HCT116 (cell line): ENCODE measurements at regions not wholly inside any gene's neighbourhood (a gene's known extent, or its start where the extent isn't known, plus 50 kb on each side); places are given as distances from the start of the nearest gene placed in this dataset.

ENCODE experiments used
- ATAC-seq: fragments of 200-7000 bp; cut with Tn5 transposase; 2 replicates; pipeline ENCODE4 v1.9.1; 2020; ENCODE audit warnings: mild to moderate bottlenecking, moderate library complexity
- BruUV-seq: library from RNA; stranded (reverse); fragments of 400-500 nt; replicated peaks from 2 replicates; lab custom pipeline; 2021; lab: Mats Ljungman, UMichigan
- CTCF ChIA-PET: fragments of 300-600 bp; sonication (Branson Sonifier 250); formaldehyde crosslinking; loops from one replicate; lab custom pipeline; 2021; ENCODE audit warnings: antibody characterized with exemption; lab: Charles Lee
- POLR2A ChIA-PET: fragments of 300-600, 350-600 bp; sonication (Branson Sonifier 250); formaldehyde crosslinking; loops from one replicate; lab custom pipeline; 2021; ENCODE audit warnings: antibody characterized with exemption; lab: Charles Lee
- RAD21 ChIA-PET, 2 experiments: fragments of 300-600 bp; sonication (Branson Sonifier 250); formaldehyde crosslinking; loops; one replicate each; lab custom pipeline; 2023; ENCODE audit warnings: low total read pairs in 2 of 2; ENCODE audit not compliant: uncharacterized antibody in 2 of 2, unreplicated experiment in 2 of 2, low non-redundant PET in 1 of 2; lab: Charles Lee
- DNase-seq: peaks from one replicate; pipeline ENCODE4 v3.0.0-alpha.2; 2010; ENCODE audit warnings: low read depth, low spot score
- H2AFZ ChIP-seq: fragments of 200-600 bp; shearing (Covaris generic), sonication (generic); 2 replicates; pipeline ENCODE4 v1.6.1; 2017; ENCODE audit warnings: low read depth, mixed run types, mixed read lengths, antibody characterized with exemption, low read length; ENCODE audit not compliant: poor library complexity, severe bottlenecking
- H3K27ac ChIP-seq: 2 replicates; pipeline ENCODE4 v1.5.1; 2012; ENCODE audit warnings: low read depth, low read length
- H3K27me3 ChIP-seq: fragments of 200-600 bp; sonication (generic); 2 replicates; pipeline ENCODE4 v1.6.1; 2016; ENCODE audit warnings: mixed run types, low read length, mixed read lengths; ENCODE audit not compliant: insufficient read depth
- H3K36me3 ChIP-seq, 2 experiments: fragments of 200-500 bp in 1 of 2; fragments of 200-600 bp in 1 of 2; sonication (Bioruptor generic) in 1 of 2; sonication (generic) in 1 of 2; 2 replicates each; pipeline versions ENCODE4 v1.5.1 to v1.6.1; 2014 to 2016; ENCODE audit warnings: low read length in 2 of 2, inconsistent platforms in 1 of 2, mixed read lengths in 1 of 2, mixed run types in 1 of 2; ENCODE audit not compliant: insufficient read depth in 2 of 2, control insufficient read depth in 1 of 2
- H3K4me1 ChIP-seq, 2 experiments: fragments of 200-600 bp in 1 of 2; sonication (generic) in 1 of 2; 2 replicates each; pipeline versions ENCODE4 v1.5.1 to v1.6.1; 2012 to 2017; ENCODE audit warnings: low read length in 2 of 2, inconsistent platforms in 1 of 2, mild to moderate bottlenecking in 1 of 2, mixed read lengths in 1 of 2, mixed run types in 1 of 2, moderate library complexity in 1 of 2; ENCODE audit not compliant: insufficient read depth in 2 of 2, control insufficient read depth in 1 of 2
- H3K4me2 ChIP-seq: fragments of 200-600 bp; sonication (generic); 2 replicates; pipeline ENCODE4 v1.6.1; 2017; ENCODE audit warnings: mixed run types, low read length, mixed read lengths
- H3K4me3 ChIP-seq, 2 experiments: fragments of 200-600 bp in 1 of 2; sonication (generic) in 1 of 2; replicated peaks in 1 of 2; 2 replicates each; pipeline ENCODE4 v1.5.1; 2011 to 2016; ENCODE audit warnings: low read length in 2 of 2, control low read depth in 1 of 2, low read depth in 1 of 2, mild to moderate bottlenecking in 1 of 2, mixed read lengths in 1 of 2, mixed run types in 1 of 2
- H3K79me2 ChIP-seq: fragments of 200-600 bp; sonication (generic); 2 replicates; pipeline ENCODE4 v1.6.1; 2017; ENCODE audit warnings: mild to moderate bottlenecking, mixed run types, low read length, moderate library complexity, mixed read lengths; ENCODE audit not compliant: insufficient read depth
- H3K9ac ChIP-seq: fragments of 200-600 bp; sonication (generic); 2 replicates; pipeline ENCODE4 v1.6.1; 2016; ENCODE audit warnings: low read length, mixed read lengths
- H3K9me2 ChIP-seq: fragments of 200-600 bp; sonication (generic), shearing (Covaris generic); 2 replicates; pipeline ENCODE4 v1.6.1; 2017; ENCODE audit warnings: mixed run types, mild to moderate bottlenecking, moderate library complexity; ENCODE audit not compliant: insufficient read depth
- H3K9me3 ChIP-seq, 2 experiments: fragments of 200-500 bp in 1 of 2; fragments of 200-600 bp in 1 of 2; sonication (Bioruptor generic) in 1 of 2; sonication (generic) in 1 of 2; 2 replicates each; pipeline ENCODE4 v1.6.1; 2014 to 2017; ENCODE audit warnings: low read length in 2 of 2, mixed read lengths in 2 of 2, inconsistent platforms in 1 of 2, low read depth in 1 of 2, mild to moderate bottlenecking in 1 of 2, mixed run types in 1 of 2, moderate library complexity in 1 of 2; ENCODE audit not compliant: control insufficient read depth in 1 of 2, insufficient read depth in 1 of 2
- H4K20me1 ChIP-seq: fragments of 200-600 bp; sonication (generic), shearing (Covaris generic); 2 replicates; pipeline ENCODE4 v1.6.1; 2017; ENCODE audit warnings: mixed run types, mild to moderate bottlenecking, moderate library complexity; ENCODE audit not compliant: insufficient read depth
- POLR2AphosphoS5 ChIP-seq: IDR thresholded peaks from 2 replicates; pipeline ENCODE4 v1.6.1; 2011; ENCODE audit warnings: mild to moderate bottlenecking, low read depth, low read length, moderate library complexity
- ZFX ChIP-seq: fragments of 450-650 bp; IDR thresholded peaks from 2 replicates; pipeline ENCODE4 v1.6.1; 2017
- intact Hi-C: fragments of 100-400 bp; cut with micrococcal nuclease; formaldehyde crosslinking; loops from 2 replicates; pipeline ENCODE4 v1.10.0; 2022
- TF ChIP-seq, protein P1 (sequence below): IDR thresholded peaks from 2 replicates; pipeline ENCODE4 v1.6.1; 2012
- TF ChIP-seq, protein P2 (sequence below), 3 experiments: fragments of 200-600 bp in 1 of 3; sonication (generic) in 1 of 3; IDR thresholded peaks in 2 of 3; conservative IDR thresholded peaks in 1 of 3; 2 replicates each; pipeline ENCODE4 v1.5.1; 2012 to 2017; ENCODE audit warnings: low read depth in 2 of 3, low read length in 2 of 3, antibody characterized with exemption in 1 of 3, borderline replicate concordance in 1 of 3, control low read depth in 1 of 3, mild to moderate bottlenecking in 1 of 3, mixed read lengths in 1 of 3, mixed run types in 1 of 3, moderate library complexity in 1 of 3; ENCODE audit not compliant: insufficient read depth in 1 of 3
- TF ChIP-seq, protein P3 (sequence below): IDR thresholded peaks from 2 replicates; pipeline ENCODE4 v1.6.1; 2012; ENCODE audit warnings: low read depth

DNA sequence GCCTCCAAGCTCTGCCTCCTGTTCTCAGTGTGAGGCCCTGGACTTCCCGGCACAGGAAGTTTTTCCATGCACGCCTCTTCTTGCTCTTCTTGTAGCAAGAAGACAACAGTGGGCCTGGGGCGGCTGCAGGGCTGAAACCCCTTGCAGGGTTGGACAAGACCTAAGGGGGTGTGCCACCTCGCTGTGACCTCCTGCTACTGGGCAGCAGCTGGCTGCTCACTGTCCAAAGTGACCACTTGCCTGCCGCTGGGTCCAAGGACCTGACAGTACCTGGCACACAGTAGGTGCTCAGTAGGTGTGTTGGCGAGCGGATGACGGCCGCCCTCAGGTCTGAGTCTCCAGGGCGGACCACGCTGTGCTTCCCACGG is 331.6 kb downstream of the C16orf95 start (continued):
- TF ChIP-seq, protein P1, sequence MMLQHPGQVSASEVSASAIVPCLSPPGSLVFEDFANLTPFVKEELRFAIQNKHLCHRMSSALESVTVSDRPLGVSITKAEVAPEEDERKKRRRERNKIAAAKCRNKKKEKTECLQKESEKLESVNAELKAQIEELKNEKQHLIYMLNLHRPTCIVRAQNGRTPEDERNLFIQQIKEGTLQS = no peak
- TF ChIP-seq POLR2AphosphoS5 (no peak), ZFX (no peak)

DNA sequence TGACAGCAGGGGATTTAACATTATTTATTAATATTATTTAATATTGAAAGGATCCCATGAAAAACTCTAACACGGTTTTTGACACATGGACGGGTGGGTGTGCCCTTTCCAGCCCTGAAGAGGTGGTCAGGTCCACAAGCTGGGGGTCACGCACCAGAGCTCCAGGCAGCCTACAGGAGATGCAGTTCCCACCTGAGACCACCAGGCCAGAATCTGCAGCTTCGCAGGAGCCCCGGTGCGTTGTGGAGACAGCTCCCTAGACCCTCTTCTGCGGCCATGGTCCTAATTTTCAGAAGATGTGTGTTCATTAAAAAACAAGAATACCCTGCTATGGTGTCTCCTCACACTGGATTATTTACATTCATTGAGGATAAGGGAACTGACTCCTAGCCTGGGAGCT is 331.1 kb downstream of the C16orf95 start:
- RAD21 ChIA-PET = no interaction called here
- no peak for TF ChIP-seq ZFX
- TF ChIP-seq, protein P2, sequence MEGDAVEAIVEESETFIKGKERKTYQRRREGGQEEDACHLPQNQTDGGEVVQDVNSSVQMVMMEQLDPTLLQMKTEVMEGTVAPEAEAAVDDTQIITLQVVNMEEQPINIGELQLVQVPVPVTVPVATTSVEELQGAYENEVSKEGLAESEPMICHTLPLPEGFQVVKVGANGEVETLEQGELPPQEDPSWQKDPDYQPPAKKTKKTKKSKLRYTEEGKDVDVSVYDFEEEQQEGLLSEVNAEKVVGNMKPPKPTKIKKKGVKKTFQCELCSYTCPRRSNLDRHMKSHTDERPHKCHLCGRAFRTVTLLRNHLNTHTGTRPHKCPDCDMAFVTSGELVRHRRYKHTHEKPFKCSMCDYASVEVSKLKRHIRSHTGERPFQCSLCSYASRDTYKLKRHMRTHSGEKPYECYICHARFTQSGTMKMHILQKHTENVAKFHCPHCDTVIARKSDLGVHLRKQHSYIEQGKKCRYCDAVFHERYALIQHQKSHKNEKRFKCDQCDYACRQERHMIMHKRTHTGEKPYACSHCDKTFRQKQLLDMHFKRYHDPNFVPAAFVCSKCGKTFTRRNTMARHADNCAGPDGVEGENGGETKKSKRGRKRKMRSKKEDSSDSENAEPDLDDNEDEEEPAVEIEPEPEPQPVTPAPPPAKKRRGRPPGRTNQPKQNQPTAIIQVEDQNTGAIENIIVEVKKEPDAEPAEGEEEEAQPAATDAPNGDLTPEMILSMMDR (IDR thresholded peaks at IDR 0.05 in 2 of 3, conservative IDR thresholded peaks at IDR 0.05 in 1 of 3; ENCODE audit: borderline replicate concordance in 1 of 3, insufficient read depth in 1 of 3, low read depth in 2 of 3, low read length in 2 of 3) = peak in 2 of 3 experiments; percentile 15 to 26; a peak in 2 of 6 replicates
- TF ChIP-seq, all 23 proteins: peak for 1
- no peak overlapping the region for H3K9ac ChIP-seq
- no peak overlapping the region for H3K4me2 ChIP-seq
- no peak overlapping the region for H2AFZ ChIP-seq
- H3K9me3 ChIP-seq = no peaks in the 10 kb centered on the region
- CTCF ChIA-PET = interaction anchor here (0.5 kb wide), 1 partner anchor 14 kb away, joined by 5 read pairs; no protein-coding TSS in a partner anchor
- no peaks in the 10 kb centered on the region for H4K20me1 ChIP-seq
- H3K27me3 ChIP-seq = peaks cover 17% of the 10 kb centered on the region
- H3K9me2 ChIP-seq = no peaks in the 10 kb centered on the region
- H3K79me2 ChIP-seq = no peaks in the 10 kb centered on the region
- ATAC-seq (no peak), DNase-seq (no peak)
- POLR2A ChIA-PET = no interaction called here
- no peaks in the 10 kb centered on the region for H3K4me1 ChIP-seq
- no peak overlapping the region for H3K27ac ChIP-seq
- intact Hi-C loops = no loop called here
- no peak overlapping the region for H3K4me3 ChIP-seq
- H3K36me3 ChIP-seq = no peaks in the 10 kb centered on the region
- no TSS peak for BruUV-seq

DNA sequence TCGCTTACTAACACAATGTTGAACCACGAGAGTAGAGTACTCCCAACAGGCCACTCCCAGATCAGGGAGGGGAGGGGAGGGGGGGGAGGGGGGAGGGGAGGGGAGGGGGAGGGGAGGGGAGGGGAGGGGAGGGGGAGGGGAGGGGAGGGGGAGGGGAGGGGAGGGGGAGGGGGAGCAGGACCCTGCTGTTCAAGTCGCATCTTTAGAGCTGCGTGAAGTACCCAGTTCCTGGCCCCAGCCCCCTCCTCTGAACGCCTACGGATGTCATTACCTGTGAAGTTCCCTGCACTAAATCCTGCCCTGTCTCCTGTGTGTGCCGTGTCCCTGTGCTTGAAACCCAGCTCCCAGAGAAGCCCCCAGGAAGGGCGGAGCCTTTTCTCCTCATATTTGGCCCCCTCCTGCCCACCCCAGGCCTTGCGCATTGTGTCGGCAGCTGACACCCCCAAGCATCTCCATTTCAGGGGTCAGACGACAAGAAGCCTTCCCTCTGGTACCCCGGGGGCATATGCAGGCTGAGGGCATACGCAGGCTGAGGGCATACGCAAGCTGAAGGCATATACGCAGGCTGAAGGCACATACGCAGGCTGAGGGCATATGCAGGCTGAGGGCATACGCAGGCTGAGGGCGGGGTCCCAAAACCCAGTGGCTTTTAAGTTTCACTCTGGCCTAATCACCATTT is 330.2 kb downstream of the C16orf95 start:
- TF ChIP-seq, protein P3, sequence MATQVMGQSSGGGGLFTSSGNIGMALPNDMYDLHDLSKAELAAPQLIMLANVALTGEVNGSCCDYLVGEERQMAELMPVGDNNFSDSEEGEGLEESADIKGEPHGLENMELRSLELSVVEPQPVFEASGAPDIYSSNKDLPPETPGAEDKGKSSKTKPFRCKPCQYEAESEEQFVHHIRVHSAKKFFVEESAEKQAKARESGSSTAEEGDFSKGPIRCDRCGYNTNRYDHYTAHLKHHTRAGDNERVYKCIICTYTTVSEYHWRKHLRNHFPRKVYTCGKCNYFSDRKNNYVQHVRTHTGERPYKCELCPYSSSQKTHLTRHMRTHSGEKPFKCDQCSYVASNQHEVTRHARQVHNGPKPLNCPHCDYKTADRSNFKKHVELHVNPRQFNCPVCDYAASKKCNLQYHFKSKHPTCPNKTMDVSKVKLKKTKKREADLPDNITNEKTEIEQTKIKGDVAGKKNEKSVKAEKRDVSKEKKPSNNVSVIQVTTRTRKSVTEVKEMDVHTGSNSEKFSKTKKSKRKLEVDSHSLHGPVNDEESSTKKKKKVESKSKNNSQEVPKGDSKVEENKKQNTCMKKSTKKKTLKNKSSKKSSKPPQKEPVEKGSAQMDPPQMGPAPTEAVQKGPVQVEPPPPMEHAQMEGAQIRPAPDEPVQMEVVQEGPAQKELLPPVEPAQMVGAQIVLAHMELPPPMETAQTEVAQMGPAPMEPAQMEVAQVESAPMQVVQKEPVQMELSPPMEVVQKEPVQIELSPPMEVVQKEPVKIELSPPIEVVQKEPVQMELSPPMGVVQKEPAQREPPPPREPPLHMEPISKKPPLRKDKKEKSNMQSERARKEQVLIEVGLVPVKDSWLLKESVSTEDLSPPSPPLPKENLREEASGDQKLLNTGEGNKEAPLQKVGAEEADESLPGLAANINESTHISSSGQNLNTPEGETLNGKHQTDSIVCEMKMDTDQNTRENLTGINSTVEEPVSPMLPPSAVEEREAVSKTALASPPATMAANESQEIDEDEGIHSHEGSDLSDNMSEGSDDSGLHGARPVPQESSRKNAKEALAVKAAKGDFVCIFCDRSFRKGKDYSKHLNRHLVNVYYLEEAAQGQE = no peak
- Histone ChIP-seq H3K27me3 (peaks cover 25% of the 10 kb centered on the region), H2AFZ (no peak overlapping the region), H3K9me2 (no peaks in the 10 kb centered on the region), H3K36me3 (no peaks in the 10 kb centered on the region), H3K79me2 (no peaks in the 10 kb centered on the region), H3K27ac (no peak overlapping the region), H4K20me1 (no peaks in the 10 kb centered on the region), H3K4me2 (no peak overlapping the region), H3K9me3 (no peaks in the 10 kb centered on the region), H3K4me3 (no peak overlapping the region), H3K9ac (no peak overlapping the region), H3K4me1 (no peaks in the 10 kb centered on the region)
- CTCF ChIA-PET = no interaction called here
- RAD21 ChIA-PET = no interaction called here
- no TSS peak for BruUV-seq
- no peak; the same call in 1 of the 2 replicates for ATAC-seq
- intact Hi-C loops = no loop called here
- POLR2A ChIA-PET = no interaction called here
- DNase-seq = no peak
